Osteoblast (primary cell): ENCODE measurements at regions not wholly inside any gene's neighbourhood (a gene's known extent, or its start where the extent isn't known, plus 50 kb on each side); places are given as distances from the start of the nearest gene placed in this dataset.

Source experiments
- DNase-seq: peaks from one replicate; pipeline ENCODE4 v3.0.0; 2011; ENCODE audit warnings: low spot score, mixed read lengths; ENCODE audit not compliant: insufficient read length; ENCODE audit errors: missing footprints
- H2AFZ ChIP-seq: 2 replicates; pipeline ENCODE4 v1.6.0; 2011; ENCODE audit warnings: mild to moderate bottlenecking, low read length
- H3K27ac ChIP-seq: 2 replicates; pipeline ENCODE4 v1.5.1; 2011; ENCODE audit warnings: mild to moderate bottlenecking, low read depth, low read length, moderate library complexity
- H3K27me3 ChIP-seq: 2 replicates; pipeline ENCODE4 v1.6.0; 2012; ENCODE audit warnings: mild to moderate bottlenecking, control low read depth, inconsistent platforms, low read length, moderate library complexity; ENCODE audit not compliant: insufficient read depth
- H3K36me3 ChIP-seq: 2 replicates; pipeline ENCODE4 v1.5.1; 2011; ENCODE audit warnings: mild to moderate bottlenecking, low read length, control low read depth, moderate library complexity; ENCODE audit not compliant: insufficient read depth
- H3K4me1 ChIP-seq: 2 replicates; pipeline ENCODE4 v1.5.1; 2011; ENCODE audit warnings: mild to moderate bottlenecking, low read length, control low read depth, moderate library complexity; ENCODE audit not compliant: insufficient read depth
- H3K4me2 ChIP-seq: 2 replicates; pipeline ENCODE4 v1.6.0; 2011; ENCODE audit warnings: mild to moderate bottlenecking, low read length; ENCODE audit not compliant: insufficient read depth
- H3K4me3 ChIP-seq: fragments of 200-600 bp; sonication (generic); 3 replicates; pipeline ENCODE4 v1.5.1; 2012; ENCODE audit warnings: mild to moderate bottlenecking, low read length, inconsistent platforms; ENCODE audit not compliant: insufficient read depth
- H3K79me2 ChIP-seq: 2 replicates; pipeline ENCODE4 v1.6.0; 2012; ENCODE audit warnings: mild to moderate bottlenecking, low read length, control low read depth, inconsistent platforms; ENCODE audit not compliant: insufficient read depth
- H3K9me3 ChIP-seq: 2 replicates; pipeline ENCODE4 v1.5.1; 2011; ENCODE audit warnings: low read depth, low read length, control low read depth
- H4K20me1 ChIP-seq: 2 replicates; pipeline ENCODE4 v1.6.0; 2012; ENCODE audit warnings: mild to moderate bottlenecking, low read length, control low read depth; ENCODE audit not compliant: insufficient read depth
- TF ChIP-seq, protein P1 (sequence below): IDR thresholded peaks from 2 replicates; pipeline ENCODE4 v1.5.1; 2011; ENCODE audit warnings: mild to moderate bottlenecking, low read depth, low read length, moderate library complexity; ENCODE audit errors: extremely low read depth

DNA sequence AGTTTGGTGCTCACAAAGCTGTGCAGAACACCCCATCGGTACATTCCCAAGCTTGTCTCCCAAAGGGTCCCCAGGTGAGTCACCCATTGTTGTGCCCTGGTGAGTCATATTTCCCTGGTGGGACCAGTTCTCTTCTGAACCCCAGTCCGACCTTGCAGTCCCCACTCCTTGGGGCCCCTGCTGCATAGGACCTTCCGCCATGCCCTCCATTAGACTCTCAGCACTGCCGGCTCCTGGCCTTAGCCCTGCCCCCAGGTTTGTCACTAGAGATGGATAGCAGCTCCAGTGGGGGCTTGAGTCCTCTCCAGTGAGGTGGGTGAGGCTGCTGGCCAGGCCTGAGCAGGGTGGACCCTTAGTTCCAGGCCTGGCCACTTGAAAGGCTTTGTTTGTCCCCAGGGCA, 80.5 kb upstream of the MKI67 start:
- Histone ChIP-seq H3K27me3 (no peaks in the 10 kb centered on the region), H3K4me2 (no peak overlapping the region), H3K4me3 (no peak overlapping the region), H3K36me3 (no peaks in the 10 kb centered on the region), H3K4me1 (no peaks in the 10 kb centered on the region), H3K9me3 (no peaks in the 10 kb centered on the region), H3K27ac (no peak overlapping the region), H2AFZ (no peak overlapping the region), H4K20me1 (no peaks in the 10 kb centered on the region), H3K79me2 (no peaks in the 10 kb centered on the region)
- TF ChIP-seq, protein P1, sequence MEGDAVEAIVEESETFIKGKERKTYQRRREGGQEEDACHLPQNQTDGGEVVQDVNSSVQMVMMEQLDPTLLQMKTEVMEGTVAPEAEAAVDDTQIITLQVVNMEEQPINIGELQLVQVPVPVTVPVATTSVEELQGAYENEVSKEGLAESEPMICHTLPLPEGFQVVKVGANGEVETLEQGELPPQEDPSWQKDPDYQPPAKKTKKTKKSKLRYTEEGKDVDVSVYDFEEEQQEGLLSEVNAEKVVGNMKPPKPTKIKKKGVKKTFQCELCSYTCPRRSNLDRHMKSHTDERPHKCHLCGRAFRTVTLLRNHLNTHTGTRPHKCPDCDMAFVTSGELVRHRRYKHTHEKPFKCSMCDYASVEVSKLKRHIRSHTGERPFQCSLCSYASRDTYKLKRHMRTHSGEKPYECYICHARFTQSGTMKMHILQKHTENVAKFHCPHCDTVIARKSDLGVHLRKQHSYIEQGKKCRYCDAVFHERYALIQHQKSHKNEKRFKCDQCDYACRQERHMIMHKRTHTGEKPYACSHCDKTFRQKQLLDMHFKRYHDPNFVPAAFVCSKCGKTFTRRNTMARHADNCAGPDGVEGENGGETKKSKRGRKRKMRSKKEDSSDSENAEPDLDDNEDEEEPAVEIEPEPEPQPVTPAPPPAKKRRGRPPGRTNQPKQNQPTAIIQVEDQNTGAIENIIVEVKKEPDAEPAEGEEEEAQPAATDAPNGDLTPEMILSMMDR: no peak
- DNase-seq: no peak

DNA sequence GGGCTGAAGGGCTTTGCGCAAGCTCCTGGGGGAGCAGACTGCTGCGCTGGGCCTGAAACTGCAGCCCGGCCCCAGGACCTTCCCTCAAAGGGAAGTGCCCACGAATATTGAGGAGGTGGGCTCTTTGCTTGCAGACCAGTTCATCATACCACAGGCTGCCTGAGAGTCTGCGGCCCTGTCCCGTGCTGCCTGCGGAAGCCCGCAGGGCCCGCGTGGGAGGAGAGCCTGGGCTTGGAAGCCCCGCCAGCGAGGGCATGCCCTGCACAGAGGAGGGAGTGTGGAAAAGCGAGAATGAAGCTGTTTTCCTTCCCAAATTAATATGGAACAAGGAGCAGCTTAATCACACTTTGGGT, 83.6 kb upstream of the MKI67 start:
- TF ChIP-seq, protein P1: no peak
- Histone ChIP-seq H3K4me2 (peak overlapping the region; percentile 61), H3K9me3 (no peaks in the 10 kb centered on the region), H3K36me3 (no peaks in the 10 kb centered on the region), H3K4me1 (peaks cover 2% of the 10 kb centered on the region), H3K27me3 (no peaks in the 10 kb centered on the region), H4K20me1 (no peaks in the 10 kb centered on the region), H3K4me3 (peak overlapping the region; percentile 56), H3K79me2 (no peaks in the 10 kb centered on the region), H2AFZ (no peak overlapping the region), H3K27ac (no peak overlapping the region)
- DNase-seq: no peak

DNA sequence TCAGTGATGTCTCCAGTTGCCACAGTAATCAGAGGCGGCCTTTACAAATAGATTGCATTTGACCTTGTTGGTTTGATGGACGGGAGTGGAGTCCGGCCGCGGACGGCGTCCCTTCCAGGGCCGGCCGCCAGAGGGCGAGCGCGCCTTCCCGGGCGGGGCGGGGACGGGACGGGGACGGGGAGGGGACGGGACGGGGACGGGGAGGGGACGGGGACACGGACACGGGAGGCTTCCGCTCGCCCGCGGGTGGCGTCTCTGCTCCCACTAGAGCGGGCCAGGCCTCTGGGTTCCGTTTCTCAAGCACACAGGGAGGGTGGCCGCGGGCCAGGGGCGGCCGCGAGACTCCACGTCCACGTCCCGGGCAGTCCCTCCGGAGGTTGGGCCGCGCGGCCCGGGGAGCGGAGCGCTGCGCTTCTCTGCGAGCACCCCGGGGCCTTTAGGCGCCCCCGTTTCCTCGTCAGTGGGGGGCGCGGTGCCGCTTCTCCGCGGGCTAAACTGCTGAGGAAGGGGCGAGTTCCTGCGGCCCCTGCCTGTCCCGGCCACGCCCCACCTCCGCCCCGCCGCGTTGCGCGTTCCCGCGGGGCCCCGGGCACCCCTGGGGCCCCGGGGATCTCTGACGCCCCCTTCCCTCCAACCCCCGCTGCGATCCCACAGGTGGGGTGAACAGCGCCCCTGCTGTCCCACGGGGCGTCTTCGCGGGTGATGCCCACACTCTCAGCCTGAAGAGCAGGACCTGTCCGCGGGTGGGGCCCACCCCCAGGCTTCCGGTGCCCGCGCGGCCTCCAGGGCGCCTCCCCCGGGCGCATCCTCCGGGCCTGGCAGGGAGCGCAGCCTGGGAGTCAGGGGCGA, 84.2 kb upstream of the MKI67 start:
- H3K79me2 ChIP-seq: no peaks in the 10 kb centered on the region
- H3K27me3 ChIP-seq: no peaks in the 10 kb centered on the region
- peak; percentile 97 for DNase-seq

DNA sequence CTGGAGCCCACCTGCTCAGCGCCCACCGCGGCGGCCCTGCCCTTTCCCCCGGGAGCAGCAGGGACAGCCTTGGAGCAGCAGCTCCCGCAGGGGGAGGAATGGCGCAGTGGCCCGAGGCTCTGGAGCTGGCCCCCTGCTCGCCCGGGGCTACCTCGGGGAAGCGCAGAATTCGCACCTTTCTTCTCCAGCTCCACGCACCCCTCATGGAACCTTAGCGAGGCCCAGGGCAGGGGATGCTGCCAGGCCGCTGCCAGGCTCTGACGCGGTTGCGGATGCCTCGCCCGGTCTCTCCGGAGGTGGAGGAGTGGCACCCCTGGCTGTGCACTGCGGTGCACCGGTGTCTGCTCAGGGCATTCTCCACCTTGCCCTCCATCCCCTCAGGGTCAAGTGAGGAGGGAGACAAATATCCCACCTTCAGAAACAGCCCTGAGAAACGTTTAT, 84.9 kb upstream of the MKI67 start:
- Histone ChIP-seq H3K27ac (no peak overlapping the region), H3K36me3 (no peaks in the 10 kb centered on the region), H3K4me2 (no peak overlapping the region), H3K4me1 (peaks cover 2% of the 10 kb centered on the region), H3K27me3 (no peaks in the 10 kb centered on the region), H3K9me3 (no peaks in the 10 kb centered on the region), H2AFZ (no peak overlapping the region), H4K20me1 (no peaks in the 10 kb centered on the region), H3K4me3 (no peak overlapping the region), H3K79me2 (no peaks in the 10 kb centered on the region)
- DNase-seq: no peak
- TF ChIP-seq, protein P1: no peak

More for the DNA sequence above, 84.2 kb upstream of the MKI67 start:
- H3K36me3 ChIP-seq: no peaks in the 10 kb centered on the region
- H3K9me3 ChIP-seq: no peaks in the 10 kb centered on the region
- TF ChIP-seq, protein P1: peak; percentile 48
- H3K4me3 ChIP-seq: peak overlapping the region; percentile 56
- H3K4me1 ChIP-seq: peaks cover 2% of the 10 kb centered on the region
- H4K20me1 ChIP-seq: no peaks in the 10 kb centered on the region
- H3K4me2 ChIP-seq: peak overlapping the region; percentile 61
- H2AFZ ChIP-seq: peak overlapping the region; percentile 62
- no peak overlapping the region for H3K27ac ChIP-seq
